ENCODE measurements at regions not wholly inside any gene's neighbourhood (a gene's known extent, or its start where the extent isn't known, plus 50 kb on each side); places are given as distances from the start of the nearest gene placed in this dataset.

GRCh38 chr2:167787562-167787961, 459.8 kb downstream of the STK39 start:
- no peak for TF ChIP-seq CTCF (IDR thresholded peaks at IDR 0.05)
- no peak for TF ChIP-seq POLR2A (IDR thresholded peaks at IDR 0.05)
